GM23338 (cell line): ENCODE measurements at regions not wholly inside any gene's neighbourhood (a gene's known extent, or its start where the extent isn't known, plus 50 kb on each side); places are given as distances from the start of the nearest gene placed in this dataset.

Experiments
- ATAC-seq: fragments of 200-7000 bp; cut with Tn5 transposase; 3 replicates; pipeline ENCODE4 v1.9.1; 2020
- DNase-seq: peaks from one replicate; pipeline ENCODE4 v3.0.0-alpha.2; 2015; ENCODE audit warnings: low spot score
- H2AFZ ChIP-seq: fragments of 200-600 bp; sonication (generic); 2 replicates; pipeline ENCODE4 v1.8.0; 2016; ENCODE audit warnings: antibody characterized with exemption, mild to moderate bottlenecking, moderate library complexity
- H3F3A ChIP-seq: fragments of 200-600 bp; sonication (generic); replicated peaks from 2 replicates; pipeline ENCODE4 v1.8.0; 2017; ENCODE audit warnings: antibody characterized with exemption, mixed run types, low read depth
- H3K27ac ChIP-seq: fragments of 200-600 bp; sonication (generic); 2 replicates; pipeline ENCODE4 v1.6.1; 2016; ENCODE audit warnings: low read depth
- H3K27me3 ChIP-seq: fragments of 200-600 bp; sonication (generic); 2 replicates; pipeline ENCODE4 v1.8.0; 2016; ENCODE audit warnings: mild to moderate bottlenecking, mixed run types, moderate library complexity; ENCODE audit not compliant: insufficient read depth
- H3K36me3 ChIP-seq: fragments of 200-600 bp; sonication (generic); 2 replicates; pipeline ENCODE4 v1.8.0; 2016; ENCODE audit warnings: mild to moderate bottlenecking; ENCODE audit not compliant: insufficient read depth
- H3K4me1 ChIP-seq: fragments of 200-600 bp; sonication (generic); 2 replicates; pipeline ENCODE4 v1.8.0; 2016; ENCODE audit warnings: mild to moderate bottlenecking, moderate library complexity; ENCODE audit not compliant: insufficient read depth
- H3K4me2 ChIP-seq: fragments of 200-600 bp; sonication (generic); 2 replicates; pipeline ENCODE4 v1.7.1; 2017; ENCODE audit warnings: mixed run types
- H3K4me3 ChIP-seq: fragments of 200-600 bp; sonication (generic); 2 replicates; pipeline ENCODE4 v1.6.1; 2016; ENCODE audit warnings: mixed run types
- H3K79me2 ChIP-seq: fragments of 200-600 bp; sonication (generic); replicated peaks from 2 replicates; pipeline ENCODE4 v1.8.0; 2017; ENCODE audit warnings: mild to moderate bottlenecking; ENCODE audit not compliant: insufficient read depth
- H3K9me2 ChIP-seq: fragments of 200-600 bp; sonication (generic); 2 replicates; pipeline ENCODE4 v1.8.0; 2017; ENCODE audit not compliant: insufficient read depth
- H4K20me1 ChIP-seq: fragments of 200-600 bp; sonication (generic); replicated peaks from 2 replicates; pipeline ENCODE4 v1.8.0; 2017; ENCODE audit warnings: mild to moderate bottlenecking; ENCODE audit not compliant: insufficient read depth
- H3K27ac Mint-ChIP-seq: 2 replicates; pipeline ENCODE4 v1.8.0; 2020; ENCODE audit warnings: inconsistent platforms, mild to moderate bottlenecking, moderate library complexity, mixed read lengths
- H3K27me3 Mint-ChIP-seq: 3 replicates; pipeline ENCODE4 v1.8.0; 2022; ENCODE audit warnings: low read depth, mild to moderate bottlenecking, moderate library complexity, mixed read lengths, inconsistent platforms; ENCODE audit not compliant: insufficient read depth, poor library complexity
- H3K36me3 Mint-ChIP-seq: 3 replicates; pipeline ENCODE4 v1.8.0; 2021; ENCODE audit warnings: low read depth, mild to moderate bottlenecking, inconsistent platforms, moderate library complexity, mixed read lengths
- H3K4me1 Mint-ChIP-seq: 3 replicates; pipeline ENCODE4 v1.8.0; 2020; ENCODE audit warnings: mild to moderate bottlenecking, inconsistent platforms, mixed read lengths
- H3K4me3 Mint-ChIP-seq: 3 replicates; pipeline ENCODE4 v1.8.0; 2021; ENCODE audit warnings: moderate library complexity, mild to moderate bottlenecking, inconsistent platforms, mixed read lengths
- H3K9me3 Mint-ChIP-seq: 3 replicates; pipeline ENCODE4 v1.8.0; 2020; ENCODE audit warnings: moderate library complexity, mild to moderate bottlenecking, inconsistent platforms, mixed read lengths
- CREB1 ChIP-seq: fragments of 250-450 bp; sonication (Bioruptor Pico); IDR thresholded peaks from 2 replicates; pipeline ENCODE4 v1.5.0; 2020; ENCODE audit warnings: low read depth, mild to moderate bottlenecking, moderate library complexity
- EZH2 ChIP-seq: fragments of 200-600 bp; sonication (generic); IDR thresholded peaks from one replicate; pipeline ENCODE4 v1.8.0; 2017; ENCODE audit warnings: antibody characterized with exemption, mild to moderate bottlenecking, low read depth; ENCODE audit not compliant: unreplicated experiment
- EZH2phosphoT487 ChIP-seq: fragments of 200-600 bp; sonication (generic); IDR thresholded peaks from one replicate; pipeline ENCODE4 v1.8.1; 2018; ENCODE audit warnings: antibody characterized with exemption; ENCODE audit not compliant: unreplicated experiment
- JUNB ChIP-seq: IDR thresholded peaks from one replicate; pipeline ENCODE4 v1.6.1; 2016; ENCODE audit warnings: antibody characterized with exemption; ENCODE audit not compliant: unreplicated experiment
- NANOG ChIP-seq: IDR thresholded peaks from 2 replicates; pipeline ENCODE4 v1.6.1; 2016; ENCODE audit warnings: antibody characterized with exemption, borderline replicate concordance
- POLR2AphosphoS5 ChIP-seq: IDR thresholded peaks from 2 replicates; pipeline ENCODE4 v1.6.1; 2016; ENCODE audit warnings: antibody characterized with exemption, low read depth
- STAT1 ChIP-seq: IDR thresholded peaks from one replicate; pipeline ENCODE4 v1.6.1; 2016; ENCODE audit warnings: antibody characterized with exemption; ENCODE audit not compliant: unreplicated experiment
- ZNF114 ChIP-seq: fragments of 250-450 bp; sonication (Bioruptor Pico); IDR thresholded peaks from 2 replicates; pipeline ENCODE4 v1.5.0; 2020; ENCODE audit warnings: mild to moderate bottlenecking, moderate library complexity
- ZNF331 ChIP-seq: fragments of 250-450 bp; sonication (Bioruptor Pico); IDR thresholded peaks from 2 replicates; pipeline ENCODE4 v1.5.0; 2020; ENCODE audit warnings: low read depth, mild to moderate bottlenecking, moderate library complexity
- TF ChIP-seq, protein P1 (sequence below): IDR thresholded peaks from 2 replicates; pipeline ENCODE4 v1.6.1; 2016; ENCODE audit warnings: antibody characterized with exemption
- TF ChIP-seq, protein P2 (sequence below): fragments of 250-450 bp; sonication (Bioruptor Pico); IDR thresholded peaks from 2 replicates; pipeline ENCODE4 v1.5.0; 2020; ENCODE audit warnings: mild to moderate bottlenecking, moderate library complexity
- TF ChIP-seq, protein P3 (sequence below): IDR thresholded peaks from one replicate; pipeline ENCODE4 v1.6.1; 2018; ENCODE audit warnings: antibody characterized with exemption; ENCODE audit not compliant: unreplicated experiment
- TF ChIP-seq, protein P4 (sequence below), 2 experiments: fragments of 200-600 bp in 1 of 2; sonication (generic) in 1 of 2; conservative IDR thresholded peaks; 2 replicates each; pipeline versions ENCODE4 v1.5.1 to v1.6.1; 2016 to 2017; ENCODE audit warnings: antibody characterized with exemption in 2 of 2, low read depth in 2 of 2, mild to moderate bottlenecking in 2 of 2, moderate library complexity in 1 of 2

DNA sequence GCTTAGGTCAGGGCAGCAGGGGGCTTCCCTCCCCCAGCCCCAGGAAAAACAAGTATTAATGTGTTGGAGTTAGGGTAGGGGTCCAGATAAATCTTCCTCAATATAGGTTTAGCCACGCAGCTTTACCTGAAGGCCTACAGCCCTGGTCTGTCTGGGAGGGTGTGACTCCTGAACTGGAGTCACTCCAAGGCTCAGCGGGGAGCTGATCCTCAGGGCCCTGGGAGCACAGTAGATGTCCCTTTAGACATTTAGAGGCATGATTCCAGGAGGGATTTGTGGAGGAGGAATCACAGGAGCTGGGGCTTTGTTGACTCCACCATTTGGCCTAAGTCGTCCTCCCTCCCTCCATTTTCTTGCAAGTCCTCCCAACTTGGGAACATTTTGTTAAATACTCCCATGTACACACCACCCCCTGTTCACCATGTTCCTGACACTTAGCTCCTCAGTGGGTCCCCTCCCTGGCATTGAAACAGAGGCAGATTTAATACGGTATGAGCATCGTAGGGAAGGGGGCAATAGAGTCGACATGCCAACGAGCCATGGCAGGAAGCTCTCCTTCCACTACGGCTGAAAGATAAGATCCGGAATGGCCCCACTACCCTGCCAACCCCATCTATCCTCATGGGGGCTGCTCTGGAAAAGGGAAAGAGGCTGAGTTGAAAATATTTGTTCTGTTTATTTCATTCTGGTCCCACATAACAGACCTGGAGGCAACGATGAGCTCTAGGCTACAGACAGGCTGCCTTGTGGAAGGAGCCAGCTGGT is 69.0 kb upstream of the LARS2 start:
- no peaks in the 10 kb centered on the region for H3K36me3 ChIP-seq
- Mint-ChIP-seq H3K27me3 (peaks cover 1% of the 10 kb centered on the region), H3K27ac (no peak overlapping the region), H3K36me3 (peaks cover 7% of the 10 kb centered on the region; the same call in 2 of the 3 replicates), H3K4me1 (peaks cover 37% of the 10 kb centered on the region), H3K9me3 (no peaks in the 10 kb centered on the region; the same call in 2 of the 3 replicates), H3K4me3 (no peak overlapping the region)
- H3K9me2 ChIP-seq: peaks cover 10% of the 10 kb centered on the region
- H3K4me3 ChIP-seq: no peak overlapping the region
- H2AFZ ChIP-seq: no peak overlapping the region
- DNase-seq: no peak
- peaks cover 21% of the 10 kb centered on the region for H3K4me1 ChIP-seq
- ATAC-seq: no peak
- H3K4me2 ChIP-seq: peak overlapping the region; percentile 70
- peaks cover 2% of the 10 kb centered on the region; the same call in 1 of the 2 replicates for H3F3A ChIP-seq
- no peaks in the 10 kb centered on the region for H3K27me3 ChIP-seq
- no peaks in the 10 kb centered on the region for H4K20me1 ChIP-seq
- TF ChIP-seq ZNF331: no peak
- TF ChIP-seq, protein P1, sequence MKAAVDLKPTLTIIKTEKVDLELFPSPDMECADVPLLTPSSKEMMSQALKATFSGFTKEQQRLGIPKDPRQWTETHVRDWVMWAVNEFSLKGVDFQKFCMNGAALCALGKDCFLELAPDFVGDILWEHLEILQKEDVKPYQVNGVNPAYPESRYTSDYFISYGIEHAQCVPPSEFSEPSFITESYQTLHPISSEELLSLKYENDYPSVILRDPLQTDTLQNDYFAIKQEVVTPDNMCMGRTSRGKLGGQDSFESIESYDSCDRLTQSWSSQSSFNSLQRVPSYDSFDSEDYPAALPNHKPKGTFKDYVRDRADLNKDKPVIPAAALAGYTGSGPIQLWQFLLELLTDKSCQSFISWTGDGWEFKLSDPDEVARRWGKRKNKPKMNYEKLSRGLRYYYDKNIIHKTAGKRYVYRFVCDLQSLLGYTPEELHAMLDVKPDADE: no peak
- TF ChIP-seq, protein P2, sequence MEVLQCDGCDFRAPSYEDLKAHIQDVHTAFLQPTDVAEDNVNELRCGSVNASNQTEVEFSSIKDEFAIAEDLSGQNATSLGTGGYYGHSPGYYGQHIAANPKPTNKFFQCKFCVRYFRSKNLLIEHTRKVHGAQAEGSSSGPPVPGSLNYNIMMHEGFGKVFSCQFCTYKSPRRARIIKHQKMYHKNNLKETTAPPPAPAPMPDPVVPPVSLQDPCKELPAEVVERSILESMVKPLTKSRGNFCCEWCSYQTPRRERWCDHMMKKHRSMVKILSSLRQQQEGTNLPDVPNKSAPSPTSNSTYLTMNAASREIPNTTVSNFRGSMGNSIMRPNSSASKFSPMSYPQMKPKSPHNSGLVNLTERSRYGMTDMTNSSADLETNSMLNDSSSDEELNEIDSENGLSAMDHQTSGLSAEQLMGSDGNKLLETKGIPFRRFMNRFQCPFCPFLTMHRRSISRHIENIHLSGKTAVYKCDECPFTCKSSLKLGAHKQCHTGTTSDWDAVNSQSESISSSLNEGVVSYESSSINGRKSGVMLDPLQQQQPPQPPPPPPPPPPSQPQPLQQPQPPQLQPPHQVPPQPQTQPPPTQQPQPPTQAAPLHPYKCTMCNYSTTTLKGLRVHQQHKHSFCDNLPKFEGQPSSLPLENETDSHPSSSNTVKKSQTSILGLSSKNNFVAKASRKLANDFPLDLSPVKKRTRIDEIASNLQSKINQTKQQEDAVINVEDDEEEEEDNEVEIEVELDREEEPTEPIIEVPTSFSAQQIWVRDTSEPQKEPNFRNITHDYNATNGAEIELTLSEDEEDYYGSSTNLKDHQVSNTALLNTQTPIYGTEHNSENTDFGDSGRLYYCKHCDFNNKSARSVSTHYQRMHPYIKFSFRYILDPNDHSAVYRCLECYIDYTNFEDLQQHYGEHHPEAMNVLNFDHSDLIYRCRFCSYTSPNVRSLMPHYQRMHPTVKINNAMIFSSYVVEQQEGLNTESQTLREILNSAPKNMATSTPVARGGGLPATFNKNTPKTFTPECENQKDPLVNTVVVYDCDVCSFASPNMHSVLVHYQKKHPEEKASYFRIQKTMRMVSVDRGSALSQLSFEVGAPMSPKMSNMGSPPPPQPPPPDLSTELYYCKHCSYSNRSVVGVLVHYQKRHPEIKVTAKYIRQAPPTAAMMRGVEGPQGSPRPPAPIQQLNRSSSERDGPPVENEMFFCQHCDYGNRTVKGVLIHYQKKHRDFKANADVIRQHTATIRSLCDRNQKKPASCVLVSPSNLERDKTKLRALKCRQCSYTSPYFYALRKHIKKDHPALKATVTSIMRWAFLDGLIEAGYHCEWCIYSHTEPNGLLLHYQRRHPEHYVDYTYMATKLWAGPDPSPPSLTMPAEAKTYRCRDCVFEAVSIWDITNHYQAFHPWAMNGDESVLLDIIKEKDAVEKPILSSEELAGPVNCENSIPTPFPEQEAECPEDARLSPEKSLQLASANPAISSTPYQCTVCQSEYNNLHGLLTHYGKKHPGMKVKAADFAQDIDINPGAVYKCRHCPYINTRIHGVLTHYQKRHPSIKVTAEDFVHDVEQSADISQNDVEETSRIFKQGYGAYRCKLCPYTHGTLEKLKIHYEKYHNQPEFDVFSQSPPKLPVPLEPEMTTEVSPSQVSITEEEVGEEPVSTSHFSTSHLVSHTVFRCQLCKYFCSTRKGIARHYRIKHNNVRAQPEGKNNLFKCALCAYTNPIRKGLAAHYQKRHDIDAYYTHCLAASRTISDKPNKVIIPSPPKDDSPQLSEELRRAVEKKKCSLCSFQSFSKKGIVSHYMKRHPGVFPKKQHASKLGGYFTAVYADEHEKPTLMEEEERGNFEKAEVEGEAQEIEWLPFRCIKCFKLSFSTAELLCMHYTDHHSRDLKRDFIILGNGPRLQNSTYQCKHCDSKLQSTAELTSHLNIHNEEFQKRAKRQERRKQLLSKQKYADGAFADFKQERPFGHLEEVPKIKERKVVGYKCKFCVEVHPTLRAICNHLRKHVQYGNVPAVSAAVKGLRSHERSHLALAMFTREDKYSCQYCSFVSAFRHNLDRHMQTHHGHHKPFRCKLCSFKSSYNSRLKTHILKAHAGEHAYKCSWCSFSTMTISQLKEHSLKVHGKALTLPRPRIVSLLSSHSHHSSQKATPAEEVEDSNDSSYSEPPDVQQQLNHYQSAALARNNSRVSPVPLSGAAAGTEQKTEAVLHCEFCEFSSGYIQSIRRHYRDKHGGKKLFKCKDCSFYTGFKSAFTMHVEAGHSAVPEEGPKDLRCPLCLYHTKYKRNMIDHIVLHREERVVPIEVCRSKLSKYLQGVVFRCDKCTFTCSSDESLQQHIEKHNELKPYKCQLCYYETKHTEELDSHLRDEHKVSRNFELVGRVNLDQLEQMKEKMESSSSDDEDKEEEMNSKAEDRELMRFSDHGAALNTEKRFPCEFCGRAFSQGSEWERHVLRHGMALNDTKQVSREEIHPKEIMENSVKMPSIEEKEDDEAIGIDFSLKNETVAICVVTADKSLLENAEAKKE (CRISPR knock-in tag): no peak
- TF ChIP-seq JUNB: no peak
- no peak for TF ChIP-seq EZH2phosphoT487
- no peak for TF ChIP-seq STAT1
- TF ChIP-seq, protein P3, sequence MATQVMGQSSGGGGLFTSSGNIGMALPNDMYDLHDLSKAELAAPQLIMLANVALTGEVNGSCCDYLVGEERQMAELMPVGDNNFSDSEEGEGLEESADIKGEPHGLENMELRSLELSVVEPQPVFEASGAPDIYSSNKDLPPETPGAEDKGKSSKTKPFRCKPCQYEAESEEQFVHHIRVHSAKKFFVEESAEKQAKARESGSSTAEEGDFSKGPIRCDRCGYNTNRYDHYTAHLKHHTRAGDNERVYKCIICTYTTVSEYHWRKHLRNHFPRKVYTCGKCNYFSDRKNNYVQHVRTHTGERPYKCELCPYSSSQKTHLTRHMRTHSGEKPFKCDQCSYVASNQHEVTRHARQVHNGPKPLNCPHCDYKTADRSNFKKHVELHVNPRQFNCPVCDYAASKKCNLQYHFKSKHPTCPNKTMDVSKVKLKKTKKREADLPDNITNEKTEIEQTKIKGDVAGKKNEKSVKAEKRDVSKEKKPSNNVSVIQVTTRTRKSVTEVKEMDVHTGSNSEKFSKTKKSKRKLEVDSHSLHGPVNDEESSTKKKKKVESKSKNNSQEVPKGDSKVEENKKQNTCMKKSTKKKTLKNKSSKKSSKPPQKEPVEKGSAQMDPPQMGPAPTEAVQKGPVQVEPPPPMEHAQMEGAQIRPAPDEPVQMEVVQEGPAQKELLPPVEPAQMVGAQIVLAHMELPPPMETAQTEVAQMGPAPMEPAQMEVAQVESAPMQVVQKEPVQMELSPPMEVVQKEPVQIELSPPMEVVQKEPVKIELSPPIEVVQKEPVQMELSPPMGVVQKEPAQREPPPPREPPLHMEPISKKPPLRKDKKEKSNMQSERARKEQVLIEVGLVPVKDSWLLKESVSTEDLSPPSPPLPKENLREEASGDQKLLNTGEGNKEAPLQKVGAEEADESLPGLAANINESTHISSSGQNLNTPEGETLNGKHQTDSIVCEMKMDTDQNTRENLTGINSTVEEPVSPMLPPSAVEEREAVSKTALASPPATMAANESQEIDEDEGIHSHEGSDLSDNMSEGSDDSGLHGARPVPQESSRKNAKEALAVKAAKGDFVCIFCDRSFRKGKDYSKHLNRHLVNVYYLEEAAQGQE: no peak
- TF ChIP-seq EZH2: no peak
- TF ChIP-seq CREB1 (CRISPR knock-in tag): no peak
- TF ChIP-seq ZNF114: no peak
- TF ChIP-seq, protein P4, sequence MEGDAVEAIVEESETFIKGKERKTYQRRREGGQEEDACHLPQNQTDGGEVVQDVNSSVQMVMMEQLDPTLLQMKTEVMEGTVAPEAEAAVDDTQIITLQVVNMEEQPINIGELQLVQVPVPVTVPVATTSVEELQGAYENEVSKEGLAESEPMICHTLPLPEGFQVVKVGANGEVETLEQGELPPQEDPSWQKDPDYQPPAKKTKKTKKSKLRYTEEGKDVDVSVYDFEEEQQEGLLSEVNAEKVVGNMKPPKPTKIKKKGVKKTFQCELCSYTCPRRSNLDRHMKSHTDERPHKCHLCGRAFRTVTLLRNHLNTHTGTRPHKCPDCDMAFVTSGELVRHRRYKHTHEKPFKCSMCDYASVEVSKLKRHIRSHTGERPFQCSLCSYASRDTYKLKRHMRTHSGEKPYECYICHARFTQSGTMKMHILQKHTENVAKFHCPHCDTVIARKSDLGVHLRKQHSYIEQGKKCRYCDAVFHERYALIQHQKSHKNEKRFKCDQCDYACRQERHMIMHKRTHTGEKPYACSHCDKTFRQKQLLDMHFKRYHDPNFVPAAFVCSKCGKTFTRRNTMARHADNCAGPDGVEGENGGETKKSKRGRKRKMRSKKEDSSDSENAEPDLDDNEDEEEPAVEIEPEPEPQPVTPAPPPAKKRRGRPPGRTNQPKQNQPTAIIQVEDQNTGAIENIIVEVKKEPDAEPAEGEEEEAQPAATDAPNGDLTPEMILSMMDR (conservative IDR thresholded peaks at IDR 0.05; ENCODE audit: low read depth in 2 of 2): no peak
- TF ChIP-seq POLR2AphosphoS5: no peak
- no peak for TF ChIP-seq NANOG
- no peak overlapping the region for H3K27ac ChIP-seq
- no peaks in the 10 kb centered on the region for H3K79me2 ChIP-seq
